ENCODE measurements at regions not wholly inside any gene's neighbourhood (a gene's known extent, or its start where the extent isn't known, plus 50 kb on each side); places are given as distances from the start of the nearest gene placed in this dataset.

- TF ChIP-seq TAF1 (IDR thresholded peaks at IDR 0.05; ENCODE audit: borderline replicate concordance, insufficient read depth, low read length) = no peak
- TF ChIP-seq SIN3A (IDR thresholded peaks at IDR 0.05; ENCODE audit: borderline replicate concordance, insufficient read depth, low read length) = no peak
- no peak for TF ChIP-seq POLR2AphosphoS5 (IDR thresholded peaks at IDR 0.05; ENCODE audit: low read depth, low read length)
Measured at GRCh38 chr9:117916291-117916690, 212.1 kb downstream of the TLR4 start.
